K562 (cell line): ENCODE measurements at regions not wholly inside any gene's neighbourhood (a gene's known extent, or its start where the extent isn't known, plus 50 kb on each side); places are given as distances from the start of the nearest gene placed in this dataset.

Source experiments
- ATAC-seq: fragments of 200-7000 bp; cut with Tn5 transposase; 3 replicates; pipeline ENCODE4 v1.9.1; 2020; ENCODE audit warnings: moderate library complexity
- BruUV-seq: library from RNA; stranded (reverse); fragments of 400-500 nt; replicated peaks from 2 replicates; lab custom pipeline; 2021; lab: Mats Ljungman, UMichigan
- CTCF ChIA-PET: fragments of 300-600 bp; formaldehyde crosslinking; extraction: SDS; loops from one replicate; lab custom pipeline; 2021; ENCODE audit warnings: low intra/inter-chr PET ratio; lab: Yijun Ruan, JAX
- POLR2A ChIA-PET: fragments of 300-600, 350-650 bp; sonication (Branson Sonifier 250); formaldehyde crosslinking; extraction: SDS; loops from one replicate; lab custom pipeline; 2021; ENCODE audit warnings: antibody characterized with exemption, inconsistent platforms; lab: Yijun Ruan, JAX
- DNase-seq, 4 experiments: peaks; one replicate each; pipeline versions ENCODE4 v3.0.0 to v3.0.0-alpha.2; 2011 to 2018; ENCODE audit warnings: low spot score in 3 of 4, mixed read lengths in 3 of 4; ENCODE audit errors: extremely low read depth in 1 of 4
- FAIRE-seq: peaks from 2 replicates; lab custom pipeline; 2011; peaks lifted over from hg19 to GRCh38; lab: Jason Lieb, UNC
- H2AFZ ChIP-seq: 2 replicates; pipeline ENCODE4 v1.6.0; 2011; ENCODE audit warnings: low read depth, low read length, control low read depth, inconsistent platforms
- H3K27ac ChIP-seq: fragments of 200-600 bp; 3 replicates; pipeline ENCODE4 v1.8.0; 2011; ENCODE audit warnings: low read depth, mild to moderate bottlenecking, control low read depth, inconsistent platforms, low read length, moderate library complexity, mixed read lengths; ENCODE audit errors: extremely low read depth
- H3K27me3 ChIP-seq, 2 experiments: fragments of 300-600 bp in 1 of 2; 2 replicates in 1 of 2; 3 replicates in 1 of 2; pipeline versions ENCODE4 v1.6.0 to v1.8.0; 2011; ENCODE audit warnings: inconsistent platforms in 2 of 2, low read length in 2 of 2, mild to moderate bottlenecking in 1 of 2, mixed read lengths in 1 of 2, moderate library complexity in 1 of 2; ENCODE audit not compliant: control insufficient read depth in 2 of 2, insufficient read depth in 2 of 2
- H3K36me3 ChIP-seq: fragments of 300-600 bp; 3 replicates; pipeline ENCODE4 v1.8.0; 2011; ENCODE audit warnings: mild to moderate bottlenecking, low read length, inconsistent platforms; ENCODE audit not compliant: control insufficient read depth, insufficient read depth
- H3K4me1 ChIP-seq, 2 experiments: fragments of 200-600 bp in 1 of 2; replicated peaks in 1 of 2; 2 replicates in 1 of 2; 3 replicates in 1 of 2; pipeline versions ENCODE4 v1.5.1 to v1.8.0; 2011; ENCODE audit warnings: inconsistent platforms in 2 of 2, low read length in 2 of 2, mild to moderate bottlenecking in 1 of 2, mixed read lengths in 1 of 2, moderate library complexity in 1 of 2; ENCODE audit not compliant: control insufficient read depth in 2 of 2, insufficient read depth in 2 of 2
- H3K4me2 ChIP-seq: 2 replicates; pipeline ENCODE4 v1.6.1; 2011; ENCODE audit warnings: low read length, control low read depth, inconsistent platforms, mixed read lengths; ENCODE audit not compliant: insufficient read depth
- H3K4me3 ChIP-seq: fragments of 200-600 bp; sonication (generic), shearing (Covaris generic); 2 replicates; pipeline ENCODE4 v1.5.1; 2016; ENCODE audit warnings: control low read depth, inconsistent platforms
- H3K79me2 ChIP-seq: fragments of 200-600 bp; 3 replicates; pipeline ENCODE4 v1.8.0; 2011; ENCODE audit warnings: low read length, inconsistent platforms; ENCODE audit not compliant: control insufficient read depth, insufficient read depth
- H3K9ac ChIP-seq, 2 experiments: 2 replicates each; pipeline versions ENCODE4 v1.6.0 to v1.6.1; 2011; ENCODE audit warnings: low read depth in 2 of 2, low read length in 2 of 2, control low read depth in 1 of 2, inconsistent platforms in 1 of 2, mild to moderate bottlenecking in 1 of 2, mixed read lengths in 1 of 2; ENCODE audit not compliant: insufficient read depth in 1 of 2
- H3K9me1 ChIP-seq: one replicate; pipeline ENCODE4 v1.6.0; 2011; ENCODE audit warnings: inconsistent platforms, mild to moderate bottlenecking, low read length, moderate library complexity; ENCODE audit not compliant: control insufficient read depth, insufficient read depth
- H3K9me3 ChIP-seq: replicated peaks from 2 replicates; pipeline ENCODE4 v1.5.1; 2011; ENCODE audit warnings: low read depth, low read length, inconsistent platforms; ENCODE audit not compliant: control insufficient read depth, insufficient read depth
- H4K20me1 ChIP-seq: replicated peaks from 2 replicates; pipeline ENCODE4 v1.6.1; 2011; ENCODE audit warnings: low read length, inconsistent platforms, mixed read lengths; ENCODE audit not compliant: control insufficient read depth, insufficient read depth
- ASH1L ChIP-seq: fragments of 450-650 bp; IDR thresholded peaks from 2 replicates; pipeline ENCODE4 v1.6.1; 2018; ENCODE audit warnings: borderline replicate concordance, mild to moderate bottlenecking, low read depth; ENCODE audit not compliant: partially characterized antibody
- ELF2 ChIP-seq: fragments of 250-450 bp; sonication (Bioruptor Pico); IDR thresholded peaks from 2 replicates; pipeline ENCODE4 v1.5.0; 2021; ENCODE audit warnings: mild to moderate bottlenecking
- HDAC6 ChIP-seq: IDR thresholded peaks from 2 replicates; pipeline ENCODE4 v1.6.1; 2012; ENCODE audit warnings: low read depth, mild to moderate bottlenecking, control low read depth, inconsistent platforms, low read length, moderate library complexity
- NFRKB ChIP-seq: fragments of 450-650 bp; IDR thresholded peaks from 2 replicates; pipeline ENCODE4 v1.6.1; 2016; ENCODE audit warnings: low read depth
- NR1H2 ChIP-seq: sonication (generic); formaldehyde crosslinking; IDR thresholded peaks from 2 replicates; pipeline ENCODE4 v1.4.0; 2020; ENCODE audit warnings: mild to moderate bottlenecking, missing genetic modification reagents
- RNF2 ChIP-seq: sonication (generic); IDR thresholded peaks from 2 replicates; pipeline ENCODE4 v1.6.1; 2016
- SPI1 ChIP-seq: IDR thresholded peaks from 2 replicates; pipeline ENCODE4 v1.6.1; 2011; ENCODE audit warnings: low read depth, low read length, control low read depth, borderline replicate concordance
- TCF3 ChIP-seq: sonication (generic); formaldehyde crosslinking; IDR thresholded peaks from 2 replicates; pipeline ENCODE4 v1.4.0; 2020; ENCODE audit warnings: mild to moderate bottlenecking, missing genetic modification reagents
- ZFP91 ChIP-seq: sonication (generic); formaldehyde crosslinking; IDR thresholded peaks from 2 replicates; pipeline ENCODE4 v1.8.0; 2022; ENCODE audit warnings: mild to moderate bottlenecking, missing genetic modification reagents
- ZNF174 ChIP-seq: fragments of 250-450 bp; sonication (Bioruptor Pico); IDR thresholded peaks from 2 replicates; pipeline ENCODE4 v1.4.0; 2020; ENCODE audit warnings: mild to moderate bottlenecking
- ZNF280B ChIP-seq: fragments of 250-450 bp; sonication (Bioruptor Pico); IDR thresholded peaks from 2 replicates; pipeline ENCODE4 v1.5.1; 2021; ENCODE audit warnings: mild to moderate bottlenecking
- WGBS: fragments of 100-300 bp; shearing (Covaris generic); methylation state at CpG from one replicate; pipeline ENCODE4 v1.1.6; 2016; ENCODE audit warnings: low coverage, mixed read lengths; ENCODE audit not compliant: insufficient coverage; ENCODE audit errors: missing lambda C conversion rate; 5-methylcytosine and 5-hydroxymethylcytosine counted together
- in situ Hi-C: fragments of 300-500 bp; cut with MboI; formaldehyde crosslinking; loops from 4 replicates; pipeline ENCODE4 v1.15.0; 2018; ENCODE audit warnings: inconsistent platforms, mixed read lengths
- intact Hi-C: fragments of 100-400 bp; cut with micrococcal nuclease; formaldehyde crosslinking; loops from 2 replicates; pipeline ENCODE4 v1.14.2; 2022

- Histone ChIP-seq H3K9me1 (no peaks in the 10 kb centered on the region), H4K20me1 (no peaks in the 10 kb centered on the region), H3K4me1 (no peaks in the 10 kb centered on the region), H3K4me3 (no peak overlapping the region), H2AFZ (no peak overlapping the region), H3K27ac (no peak overlapping the region), H3K36me3 (no peaks in the 10 kb centered on the region), H3K9me3 (no peaks in the 10 kb centered on the region), H3K27me3 (peaks cover 0 to 7% of the 10 kb centered on the region in 2 experiments; a peak in 1 of 5 replicates), H3K79me2 (no peaks in the 10 kb centered on the region), H3K9ac (no peak overlapping the region), H3K4me2 (no peak overlapping the region)
- in situ Hi-C loops (no loop called here), intact Hi-C loops (no loop called here)
- DNase-seq = no peak
- 0% methylated on average over 8 of the region's 8 CpGs for WGBS
- BruUV-seq = no TSS peak
- TF ChIP-seq SPI1 (peak; percentile 26; the same call in 1 of the 2 replicates), ELF2 (CRISPR knock-in tag) (no peak)
- ATAC-seq = no peak
- ChIA-PET POLR2A (no interaction called here), CTCF (no interaction called here)
- FAIRE-seq = no peak
Measured at GRCh38 chr22:48098243-48098920, 1335.9 kb downstream of the TBC1D22A start.

- no peaks in the 10 kb centered on the region for H3K36me3 ChIP-seq
- H3K9ac ChIP-seq = no peak overlapping the region
Measured at GRCh38 chr22:48097723-48098122, 1335.3 kb downstream of the TBC1D22A start.

More at GRCh38 chr22:48097723-48098122, 1335.3 kb downstream of the TBC1D22A start:
- H4K20me1 ChIP-seq = no peaks in the 10 kb centered on the region
- H3K9me3 ChIP-seq = no peaks in the 10 kb centered on the region
- intact Hi-C loops = no loop called here
- no peaks in the 10 kb centered on the region for H3K4me1 ChIP-seq
- in situ Hi-C loops = no loop called here
- no peak for TF ChIP-seq NR1H2 (CRISPR knock-in tag)
- no peak for TF ChIP-seq ZFP91 (CRISPR knock-in tag)
- no peak for TF ChIP-seq RNF2
- TF ChIP-seq NFRKB = no peak
- no peak for TF ChIP-seq ZNF174
- TF ChIP-seq ZNF280B (CRISPR knock-in tag) = no peak
- no peak for TF ChIP-seq HDAC6
- TF ChIP-seq TCF3 (CRISPR knock-in tag) = no peak
- no peak for TF ChIP-seq ASH1L
- DNase-seq (no peak), FAIRE-seq (no peak), ATAC-seq (no peak)
- WGBS = 2% methylated on average over 7 of the region's 7 CpGs
- H3K79me2 ChIP-seq = no peaks in the 10 kb centered on the region
- peaks cover 0 to 7% of the 10 kb centered on the region in 2 experiments; a peak in 1 of 5 replicates for H3K27me3 ChIP-seq
- H2AFZ ChIP-seq = no peak overlapping the region
- H3K4me2 ChIP-seq = no peak overlapping the region
- no peaks in the 10 kb centered on the region for H3K9me1 ChIP-seq
- POLR2A ChIA-PET = no interaction called here
- BruUV-seq = no TSS peak
- CTCF ChIA-PET = no interaction called here
- no peak overlapping the region for H3K27ac ChIP-seq
- no peak overlapping the region for H3K4me3 ChIP-seq
